8988T (cell line): ENCODE measurements at regions not wholly inside any gene's neighbourhood (a gene's known extent, or its start where the extent isn't known, plus 50 kb on each side); places are given as distances from the start of the nearest gene placed in this dataset.
A peak's percentile ranks its signal among the peaks of the same experiment; 100 is the strongest.
"Not testable (repeated sequence)": the region's sequence is repeated elsewhere in the genome, so short reads cannot be mapped to it uniquely, and the experiment has no call there.

Source experiments
- DNase-seq: peaks from one replicate; pipeline ENCODE4 v3.0.0; 2011

GRCh38 chr10:118463740-118464139 lies 121.6 kb upstream of the FAM204A start:
- DNase-seq = no peak

GRCh38 chr10:118462401-118462800 lies 120.3 kb upstream of the FAM204A start:
- no peak for DNase-seq

GRCh38 chr10:118459642-118460193 lies 117.6 kb upstream of the FAM204A start:
- peak; percentile 23 for DNase-seq

GRCh38 chr10:118458957-118459641 lies 117.0 kb upstream of the FAM204A start:
- DNase-seq = no peak

GRCh38 chr10:118457824-118458428 lies 115.8 kb upstream of the FAM204A start:
- DNase-seq = no peak

- DNase-seq = no peak
These were observed 113.1 kb upstream of the FAM204A start for GRCh38 chr10:118455181-118455695.

- DNase-seq = no peak
These were observed 112.1 kb upstream of the FAM204A start for GRCh38 chr10:118454211-118454610.

- no peak for DNase-seq
These were observed 110.0 kb upstream of the FAM204A start for GRCh38 chr10:118452098-118452497.

- DNase-seq = no peak
These were observed 107.4 kb upstream of the FAM204A start for GRCh38 chr10:118449521-118449920.

GRCh38 chr10:118448744-118449143 lies 106.6 kb upstream of the FAM204A start:
- DNase-seq = no peak

- no peak for DNase-seq
These were observed 105.5 kb upstream of the FAM204A start for GRCh38 chr10:118447478-118448270.

- DNase-seq = no peak
These were observed 103.4 kb upstream of the FAM204A start for GRCh38 chr10:118445535-118445934.

- DNase-seq = no peak
These were observed 101.9 kb upstream of the FAM204A start for GRCh38 chr10:118444069-118444468.

- no peak for DNase-seq
These were observed 99.9 kb upstream of the FAM204A start for GRCh38 chr10:118442032-118442431.

GRCh38 chr10:118439824-118440223 lies 97.7 kb upstream of the FAM204A start:
- no peak for DNase-seq

GRCh38 chr10:118436742-118437141 lies 94.6 kb upstream of the FAM204A start:
- no peak for DNase-seq

- DNase-seq = no peak
These were observed 88.1 kb upstream of the FAM204A start for GRCh38 chr10:118430190-118430589.

GRCh38 chr10:118423800-118424442 lies 81.8 kb upstream of the FAM204A start:
- peak; percentile 23 for DNase-seq

GRCh38 chr10:118422241-118422640 lies 80.1 kb upstream of the FAM204A start:
- no peak for DNase-seq

- not testable (repeated sequence) for DNase-seq
These were observed 77.9 kb upstream of the FAM204A start for GRCh38 chr10:118420049-118420448.

GRCh38 chr10:118412932-118413331 lies 70.8 kb upstream of the FAM204A start:
- no peak for DNase-seq

- no peak for DNase-seq
These were observed 70.1 kb upstream of the FAM204A start for GRCh38 chr10:118412132-118412760.
